Kidney (tissue), 13 donors: ENCODE measurements at regions not wholly inside any gene's neighbourhood (a gene's known extent, or its start where the extent isn't known, plus 50 kb on each side); places are given as distances from the start of the nearest gene placed in this dataset.

Experiments
- DNase-seq, 5 donors: peaks; one replicate each; pipeline ENCODE4 v3.0.0-alpha.2; 2013 to 2020
- FAIRE-seq: peaks from 2 replicates; lab custom pipeline; 2012; peaks lifted over from hg19 to GRCh38; lab: Jason Lieb, UNC
- H3K27ac ChIP-seq, 2 donors: one replicate each; pipeline ENCODE4 v1.7.0; 2013; ENCODE audit warnings: low read depth in 2 of 2, low read length in 2 of 2, inconsistent platforms in 1 of 2
- H3K27me3 ChIP-seq: one replicate; pipeline ENCODE4 v1.7.1; 2013; ENCODE audit warnings: low read length, inconsistent platforms; ENCODE audit not compliant: control insufficient read depth, insufficient read depth
- H3K36me3 ChIP-seq, 3 donors: one replicate each; pipeline versions ENCODE4 v1.7.0 to v1.7.1; 2013; ENCODE audit warnings: low read length in 3 of 3, control low read depth in 1 of 3, inconsistent platforms in 1 of 3; ENCODE audit not compliant: insufficient read depth in 3 of 3, control insufficient read depth in 2 of 3
- H3K4me1 ChIP-seq, 3 donors: one replicate each; pipeline versions ENCODE4 v1.7.0 to v1.7.1; 2013; ENCODE audit warnings: low read length in 3 of 3, inconsistent platforms in 1 of 3, low read depth in 1 of 3; ENCODE audit not compliant: control insufficient read depth in 2 of 3, insufficient read depth in 2 of 3
- H3K4me3 ChIP-seq, 3 donors: one replicate each; pipeline versions ENCODE4 v1.7.0 to v1.8.1; 2013; ENCODE audit warnings: low read length in 3 of 3, control low read depth in 1 of 3, inconsistent platforms in 1 of 3
- H3K9ac ChIP-seq, 3 donors: one replicate each; pipeline versions ENCODE4 v1.7.0 to v1.7.1; 2013; ENCODE audit warnings: low read length in 3 of 3, control low read depth in 1 of 3, inconsistent platforms in 1 of 3
- H3K9me3 ChIP-seq, 3 donors: one replicate each; pipeline versions ENCODE4 v1.7.0 to v1.7.1; 2013; ENCODE audit warnings: low read length in 3 of 3, control low read depth in 1 of 3, inconsistent platforms in 1 of 3; ENCODE audit not compliant: control insufficient read depth in 2 of 3, insufficient read depth in 1 of 3
- CTCF ChIP-seq: IDR thresholded peaks from 3 replicates; pipeline ENCODE4 v1.5.1; 2012; ENCODE audit warnings: mild to moderate bottlenecking, moderate library complexity, borderline replicate concordance; ENCODE audit not compliant: insufficient read depth; ENCODE audit errors: extremely low read depth
- intact Hi-C: fragments of 100-400 bp; cut with DNase I; formaldehyde crosslinking; loops from one replicate; pipeline ENCODE4 v1.11.1; 2022
- donor health status: control.
- donor health status: control.
- donor health status: control.
- donor health status: control.
- donor health status: control.
- donor health status: DM: yes; HTN: yes; CAD: no.
- donor health status: Normal renal cell carcinoma (clear cell type).

- no peak for DNase-seq
- Histone ChIP-seq H3K9ac (no peak overlapping the region), H3K36me3 (no peaks in the 10 kb centered on the region), H3K27ac (no peak overlapping the region), H3K4me1 (no peaks in the 10 kb centered on the region), H3K9me3 (no peaks in the 10 kb centered on the region), H3K4me3 (no peak overlapping the region), H3K27me3 (no peaks in the 10 kb centered on the region)
- FAIRE-seq, result no peak
- intact Hi-C loops, result no loop called here
- TF ChIP-seq CTCF, result no peak
These were observed 77.8 kb upstream of the CTTNBP2NL start for GRCh38 chr1:112318263-112318662.

DNA sequence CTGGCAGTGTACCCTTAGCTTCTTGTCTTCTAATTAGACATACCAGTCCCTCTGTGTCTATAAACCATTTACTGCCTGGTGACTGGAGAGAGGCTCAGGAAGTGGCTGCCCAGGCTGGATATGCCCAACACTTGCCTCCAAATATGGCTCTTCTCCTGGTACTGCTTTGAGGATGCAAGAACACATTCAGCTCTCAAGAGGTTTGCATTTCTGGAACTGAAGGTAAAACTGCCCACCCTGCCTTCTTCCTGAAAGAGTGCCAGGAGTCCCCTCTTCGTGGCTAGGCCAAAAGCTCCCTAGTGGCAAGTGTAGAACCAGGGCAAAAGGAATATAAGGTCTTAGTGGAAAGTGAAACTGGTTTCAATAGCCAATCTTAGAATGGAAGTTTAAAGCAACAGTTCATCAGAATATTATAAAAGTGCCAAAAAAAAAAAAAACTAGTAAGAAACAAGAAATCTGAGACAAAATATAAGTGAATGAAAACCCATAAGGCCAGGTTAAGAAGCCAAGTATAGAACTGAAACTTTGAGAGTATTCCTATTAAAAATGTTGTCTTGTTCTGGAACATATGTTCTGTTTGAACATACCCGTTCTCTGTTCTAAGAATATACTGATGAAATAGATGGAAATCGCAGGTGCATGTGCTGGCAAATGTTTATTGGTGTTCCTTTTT, 77.2 kb upstream of the CTTNBP2NL start:
- H3K4me3 ChIP-seq, result no peak overlapping the region
- intact Hi-C loops, result no loop called here
- H3K36me3 ChIP-seq, result no peaks in the 10 kb centered on the region
- H3K9ac ChIP-seq, result no peak overlapping the region
- DNase-seq (no peak), FAIRE-seq (no peak)
- no peaks in the 10 kb centered on the region for H3K27me3 ChIP-seq
- H3K9me3 ChIP-seq, result no peaks in the 10 kb centered on the region
- TF ChIP-seq CTCF, result no peak
- no peak overlapping the region for H3K27ac ChIP-seq
- no peaks in the 10 kb centered on the region for H3K4me1 ChIP-seq

DNA sequence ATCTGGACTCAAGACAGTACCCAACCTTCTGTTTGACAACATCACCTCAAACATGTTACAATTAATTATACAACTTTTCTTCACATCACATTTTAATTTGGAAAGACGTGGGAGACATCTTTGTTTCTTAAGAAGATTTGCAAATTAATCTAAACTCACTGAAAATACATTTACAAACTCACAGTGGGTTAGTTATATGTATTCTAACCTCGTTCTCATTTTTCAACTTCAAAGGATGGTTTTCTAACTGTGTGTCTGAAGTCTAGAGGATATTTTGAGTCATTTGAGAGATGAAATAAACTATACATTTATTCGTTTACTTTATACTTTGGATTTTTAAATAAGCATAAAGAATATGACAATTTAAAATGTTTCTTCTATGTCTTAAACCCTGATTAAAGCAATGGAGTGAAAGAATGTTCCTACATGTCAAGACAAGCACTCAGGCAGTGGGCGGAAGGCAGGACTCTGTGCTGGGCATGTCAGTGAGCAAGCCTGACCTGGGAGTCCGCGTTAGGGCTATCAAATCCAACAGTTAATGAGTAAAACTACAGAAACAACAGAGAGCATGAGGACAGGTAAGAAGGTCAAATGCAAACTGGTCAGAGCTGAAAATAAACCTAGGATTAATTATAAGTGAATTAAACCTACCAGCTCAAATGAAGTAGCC, 76.5 kb upstream of the CTTNBP2NL start:
- DNase-seq, result no peak
- H3K27ac ChIP-seq, result no peak overlapping the region
- no peak overlapping the region for H3K4me3 ChIP-seq
- intact Hi-C loops, result no loop called here
- H3K36me3 ChIP-seq, result no peaks in the 10 kb centered on the region
- no peaks in the 10 kb centered on the region for H3K4me1 ChIP-seq
- H3K9ac ChIP-seq, result no peak overlapping the region
- no peak for FAIRE-seq
- no peak for TF ChIP-seq CTCF
- H3K9me3 ChIP-seq, result no peaks in the 10 kb centered on the region
- H3K27me3 ChIP-seq, result no peaks in the 10 kb centered on the region
